HEK293T (cell line): ENCODE measurements at regions not wholly inside any gene's neighbourhood (a gene's known extent, or its start where the extent isn't known, plus 50 kb on each side); places are given as distances from the start of the nearest gene placed in this dataset.

Experiments used
- FOXA1 ChIP-seq: fragments of 450-650 bp; IDR thresholded peaks from 2 replicates; pipeline ENCODE4 v1.6.1; 2016; ENCODE audit warnings: mild to moderate bottlenecking
- FOXK2 ChIP-seq: fragments of 450-650 bp; IDR thresholded peaks from 2 replicates; pipeline ENCODE4 v1.6.1; 2016; ENCODE audit warnings: mild to moderate bottlenecking
- FOXM1 ChIP-seq: fragments of 450-650 bp; IDR thresholded peaks from 2 replicates; pipeline ENCODE4 v1.6.1; 2017; ENCODE audit warnings: mild to moderate bottlenecking, borderline replicate concordance

- no peak for TF ChIP-seq FOXK2
- no peak for TF ChIP-seq FOXA1
- TF ChIP-seq FOXM1 = no peak
These were observed 379.8 kb downstream of the PTPRC start for GRCh38 chr1:199018471-199019135.
